ENCODE measurements at regions not wholly inside any gene's neighbourhood (a gene's known extent, or its start where the extent isn't known, plus 50 kb on each side); places are given as distances from the start of the nearest gene placed in this dataset.

DNA sequence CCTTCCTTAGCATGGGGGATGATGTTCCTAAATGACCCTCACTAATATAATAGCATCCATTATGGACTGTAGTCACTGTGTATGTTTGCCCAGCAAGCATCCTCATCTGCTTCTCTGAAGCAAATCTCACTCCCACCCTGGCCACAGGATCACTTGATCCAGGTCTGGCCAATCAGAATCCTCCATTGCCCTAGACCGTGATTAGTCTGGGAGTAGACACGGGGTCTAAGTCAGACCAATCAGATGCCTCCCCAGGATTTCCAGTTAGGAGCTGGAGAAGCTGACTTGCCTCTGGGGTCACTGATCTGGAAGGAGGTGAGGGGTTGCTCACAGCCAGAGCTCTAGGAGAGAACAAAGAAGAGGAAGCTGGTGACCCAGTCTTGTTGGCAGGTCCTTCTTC lies 153.9 kb downstream of the DHX35 start:
- TF ChIP-seq, protein P1, sequence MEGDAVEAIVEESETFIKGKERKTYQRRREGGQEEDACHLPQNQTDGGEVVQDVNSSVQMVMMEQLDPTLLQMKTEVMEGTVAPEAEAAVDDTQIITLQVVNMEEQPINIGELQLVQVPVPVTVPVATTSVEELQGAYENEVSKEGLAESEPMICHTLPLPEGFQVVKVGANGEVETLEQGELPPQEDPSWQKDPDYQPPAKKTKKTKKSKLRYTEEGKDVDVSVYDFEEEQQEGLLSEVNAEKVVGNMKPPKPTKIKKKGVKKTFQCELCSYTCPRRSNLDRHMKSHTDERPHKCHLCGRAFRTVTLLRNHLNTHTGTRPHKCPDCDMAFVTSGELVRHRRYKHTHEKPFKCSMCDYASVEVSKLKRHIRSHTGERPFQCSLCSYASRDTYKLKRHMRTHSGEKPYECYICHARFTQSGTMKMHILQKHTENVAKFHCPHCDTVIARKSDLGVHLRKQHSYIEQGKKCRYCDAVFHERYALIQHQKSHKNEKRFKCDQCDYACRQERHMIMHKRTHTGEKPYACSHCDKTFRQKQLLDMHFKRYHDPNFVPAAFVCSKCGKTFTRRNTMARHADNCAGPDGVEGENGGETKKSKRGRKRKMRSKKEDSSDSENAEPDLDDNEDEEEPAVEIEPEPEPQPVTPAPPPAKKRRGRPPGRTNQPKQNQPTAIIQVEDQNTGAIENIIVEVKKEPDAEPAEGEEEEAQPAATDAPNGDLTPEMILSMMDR (IDR thresholded peaks at IDR 0.05): no peak
- no peak for TF ChIP-seq POLR2A (IDR thresholded peaks at IDR 0.05)
- no peak for TF ChIP-seq POLR2AphosphoS5 (IDR thresholded peaks at IDR 0.05)
- TF ChIP-seq EP300 (IDR thresholded peaks at IDR 0.05): no peak

Data from sigmoid colon (tissue), 4 donors.